Fibroblast of lung (primary cell): ENCODE measurements at regions not wholly inside any gene's neighbourhood (a gene's known extent, or its start where the extent isn't known, plus 50 kb on each side); places are given as distances from the start of the nearest gene placed in this dataset.

Experiments used
- DNase-seq, 2 donors: peaks; one replicate each; pipeline versions ENCODE4 v3.0.0 to v3.0.0-alpha.2; 2010; ENCODE audit warnings: low read depth in 2 of 2
- H2AFZ ChIP-seq: 2 replicates; pipeline ENCODE4 v1.5.1; 2012; ENCODE audit warnings: low read length, control low read depth, inconsistent platforms
- H3K27ac ChIP-seq: 2 replicates; pipeline ENCODE4 v1.5.1; 2011; ENCODE audit warnings: low read length, control low read depth; ENCODE audit not compliant: insufficient read depth
- H3K27me3 ChIP-seq: 2 replicates; pipeline ENCODE4 v1.5.1; 2011; ENCODE audit warnings: mild to moderate bottlenecking, low read length; ENCODE audit not compliant: control insufficient read depth, insufficient read depth
- H3K36me3 ChIP-seq: 2 replicates; pipeline ENCODE4 v1.5.1; 2011; ENCODE audit warnings: low read length; ENCODE audit not compliant: control insufficient read depth, insufficient read depth
- H3K4me1 ChIP-seq: 2 replicates; pipeline ENCODE4 v1.5.1; 2011; ENCODE audit warnings: low read length; ENCODE audit not compliant: control insufficient read depth, insufficient read depth; ENCODE audit errors: extremely low read depth
- H3K4me2 ChIP-seq: 2 replicates; pipeline ENCODE4 v1.5.1; 2011; ENCODE audit warnings: low read length, control low read depth; ENCODE audit not compliant: insufficient read depth; ENCODE audit errors: extremely low read depth
- H3K4me3 ChIP-seq, 4 experiments: fragments of 200-600 bp in 1 of 4; sonication (generic) in 1 of 4; replicated peaks in 1 of 4; 2 replicates each; pipeline ENCODE4 v1.5.1; 2011 to 2016; ENCODE audit warnings: low read length in 4 of 4, low read depth in 3 of 4, mild to moderate bottlenecking in 3 of 4, control low read depth in 2 of 4, inconsistent platforms in 1 of 4, mixed read lengths in 1 of 4; ENCODE audit not compliant: insufficient read depth in 1 of 4; ENCODE audit errors: control extremely low read depth in 1 of 4
- H3K79me2 ChIP-seq: 2 replicates; pipeline ENCODE4 v1.5.1; 2012; ENCODE audit warnings: mild to moderate bottlenecking, low read length, inconsistent platforms; ENCODE audit not compliant: control insufficient read depth, insufficient read depth
- H3K9ac ChIP-seq: 2 replicates; pipeline ENCODE4 v1.5.1; 2011; ENCODE audit warnings: mild to moderate bottlenecking, low read length, control low read depth; ENCODE audit not compliant: insufficient read depth
- H3K9me3 ChIP-seq: 2 replicates; pipeline ENCODE4 v1.5.1; 2012; ENCODE audit warnings: low read depth, low read length; ENCODE audit not compliant: control insufficient read depth, insufficient read depth
- H4K20me1 ChIP-seq: 2 replicates; pipeline ENCODE4 v1.5.1; 2011; ENCODE audit warnings: low read length; ENCODE audit not compliant: control insufficient read depth, insufficient read depth; ENCODE audit errors: extremely low read depth
- CTCF ChIP-seq, 2 donors: IDR thresholded peaks in 1 of 2; conservative IDR thresholded peaks in 1 of 2; 1 replicate in 1 of 2; 2 replicates in 1 of 2; pipeline ENCODE4 v1.5.1; 2011 to 2012; ENCODE audit warnings: low read length in 2 of 2, control low read depth in 1 of 2, inconsistent platforms in 1 of 2, low read depth in 1 of 2, mild to moderate bottlenecking in 1 of 2
- EZH2 ChIP-seq: IDR thresholded peaks from 2 replicates; pipeline ENCODE4 v1.5.1; 2012; ENCODE audit warnings: low read length, control low read depth, mild to moderate bottlenecking; ENCODE audit errors: missing control alignments

- H3K4me1 ChIP-seq: no peaks in the 10 kb centered on the region
- H2AFZ ChIP-seq: no peak overlapping the region
- no peaks in the 10 kb centered on the region for H3K9me3 ChIP-seq
- H3K36me3 ChIP-seq: no peaks in the 10 kb centered on the region
- no peak for DNase-seq
- H3K9ac ChIP-seq: no peak overlapping the region
- no peak overlapping the region for H3K4me3 ChIP-seq
- H3K27ac ChIP-seq: no peak overlapping the region
- no peak overlapping the region for H3K4me2 ChIP-seq
- H4K20me1 ChIP-seq: no peaks in the 10 kb centered on the region
- no peaks in the 10 kb centered on the region for H3K79me2 ChIP-seq
- no peaks in the 10 kb centered on the region for H3K27me3 ChIP-seq
- TF ChIP-seq CTCF (conservative IDR thresholded peaks at IDR 0.05 in 1 of 2, IDR thresholded peaks at IDR 0.05 in 1 of 2; ENCODE audit: low read depth in 1 of 2, low read length in 2 of 2): no peak
- TF ChIP-seq EZH2: no peak
These were observed 593.2 kb downstream of the BRD1 start for GRCh38 chr22:49234459-49234858.

GRCh38 chr22:49233507-49234100 is 594.1 kb downstream of the BRD1 start:
- no peak for TF ChIP-seq EZH2
- no peak for TF ChIP-seq CTCF (conservative IDR thresholded peaks at IDR 0.05 in 1 of 2, IDR thresholded peaks at IDR 0.05 in 1 of 2; ENCODE audit: low read depth in 1 of 2, low read length in 2 of 2)
- H3K27me3 ChIP-seq: no peaks in the 10 kb centered on the region
- DNase-seq: no peak
- H3K4me3 ChIP-seq: no peak overlapping the region
- H3K4me2 ChIP-seq: no peak overlapping the region
- H2AFZ ChIP-seq: no peak overlapping the region
- H4K20me1 ChIP-seq: no peaks in the 10 kb centered on the region
- no peaks in the 10 kb centered on the region for H3K9me3 ChIP-seq
- no peaks in the 10 kb centered on the region for H3K36me3 ChIP-seq
- no peaks in the 10 kb centered on the region for H3K4me1 ChIP-seq
- no peak overlapping the region for H3K27ac ChIP-seq
- H3K79me2 ChIP-seq: no peaks in the 10 kb centered on the region
- H3K9ac ChIP-seq: no peak overlapping the region

- H3K36me3 ChIP-seq: no peaks in the 10 kb centered on the region
- DNase-seq: no peak
- H3K9me3 ChIP-seq: no peaks in the 10 kb centered on the region
- no peaks in the 10 kb centered on the region for H3K4me1 ChIP-seq
- no peak overlapping the region for H3K4me2 ChIP-seq
- TF ChIP-seq CTCF (conservative IDR thresholded peaks at IDR 0.05 in 1 of 2, IDR thresholded peaks at IDR 0.05 in 1 of 2; ENCODE audit: low read depth in 1 of 2, low read length in 2 of 2) (no peak), EZH2 (no peak)
- no peak overlapping the region for H3K9ac ChIP-seq
- H3K79me2 ChIP-seq: no peaks in the 10 kb centered on the region
- H2AFZ ChIP-seq: no peak overlapping the region
- no peak overlapping the region for H3K27ac ChIP-seq
- no peaks in the 10 kb centered on the region for H3K27me3 ChIP-seq
- H4K20me1 ChIP-seq: no peaks in the 10 kb centered on the region
- no peak overlapping the region for H3K4me3 ChIP-seq
These were observed 595.2 kb downstream of the BRD1 start for GRCh38 chr22:49232319-49233067.
